Middle frontal gyrus (tissue), 1 donor: ENCODE measurements at regions not wholly inside any gene's neighbourhood (a gene's known extent, or its start where the extent isn't known, plus 50 kb on each side); places are given as distances from the start of the nearest gene placed in this dataset.

Source experiments
- DNase-seq: peaks from one replicate; pipeline ENCODE4 v3.0.0-alpha.2; 2015; ENCODE audit warnings: low spot score; ENCODE audit errors: extremely low spot score

- DNase-seq = no peak
Measured at GRCh38 chr6:2467929-2468600, 222.7 kb upstream of the GMDS start.

GRCh38 chr6:2465336-2465735 is 219.9 kb upstream of the GMDS start:
- no peak for DNase-seq

GRCh38 chr6:2464641-2465040 is 219.2 kb upstream of the GMDS start:
- DNase-seq = no peak

- no peak for DNase-seq
Measured at GRCh38 chr6:2462831-2463230, 217.4 kb upstream of the GMDS start.

- no peak for DNase-seq
Measured at GRCh38 chr6:2460216-2460745, 214.9 kb upstream of the GMDS start.

- no peak for DNase-seq
Measured at GRCh38 chr6:2454180-2454579, 208.8 kb upstream of the GMDS start.

- no peak for DNase-seq
Measured at GRCh38 chr6:2450546-2450945, 205.1 kb upstream of the GMDS start.

GRCh38 chr6:2449572-2449940 is 204.2 kb upstream of the GMDS start:
- no peak for DNase-seq

- DNase-seq = no peak
Measured at GRCh38 chr6:2448826-2449571, 203.6 kb upstream of the GMDS start.

- no peak for DNase-seq
Measured at GRCh38 chr6:2447931-2448330, 202.5 kb upstream of the GMDS start.

GRCh38 chr6:2447318-2447920 is 202.0 kb upstream of the GMDS start:
- DNase-seq = no peak

GRCh38 chr6:2441601-2442475 is 196.4 kb upstream of the GMDS start:
- no peak for DNase-seq

- no peak for DNase-seq
Measured at GRCh38 chr6:2440516-2440915, 195.1 kb upstream of the GMDS start.

- DNase-seq = no peak
Measured at GRCh38 chr6:2439632-2440031, 194.2 kb upstream of the GMDS start.

- DNase-seq = no peak
Measured at GRCh38 chr6:2439082-2439481, 193.7 kb upstream of the GMDS start.

GRCh38 chr6:2436410-2437154 is 191.2 kb upstream of the GMDS start:
- no peak for DNase-seq

- DNase-seq = no peak
Measured at GRCh38 chr6:2435323-2435722, 189.9 kb upstream of the GMDS start.

- no peak for DNase-seq
Measured at GRCh38 chr6:2434912-2435311, 189.5 kb upstream of the GMDS start.

GRCh38 chr6:2434116-2434515 is 188.7 kb upstream of the GMDS start:
- DNase-seq = no peak

GRCh38 chr6:2433711-2434110 is 188.3 kb upstream of the GMDS start:
- DNase-seq = no peak

- DNase-seq = no peak
Measured at GRCh38 chr6:2433266-2433665, 187.9 kb upstream of the GMDS start.
